GM13976 (cell line): ENCODE measurements at regions not wholly inside any gene's neighbourhood (a gene's known extent, or its start where the extent isn't known, plus 50 kb on each side); places are given as distances from the start of the nearest gene placed in this dataset.

ENCODE experiments used
- DNase-seq: peaks from one replicate; pipeline ENCODE4 v3.0.0; 2012; ENCODE audit warnings: low spot score
- in situ Hi-C: fragments of 300-500 bp; cut with MboI; formaldehyde crosslinking; loops from one replicate; pipeline ENCODE4 v1.12.0; 2022; ENCODE audit warnings: low sequenced_read_pairs, mixed read lengths, inconsistent platforms; ENCODE audit not compliant: unreplicated experiment
- TF ChIP-seq, protein P1 (sequence below): IDR thresholded peaks from 2 replicates; pipeline ENCODE4 v1.5.1; 2012; ENCODE audit warnings: borderline replicate concordance, mild to moderate bottlenecking; ENCODE audit not compliant: insufficient read depth; ENCODE audit errors: extremely low read depth, missing control alignments, control extremely low read depth

DNA sequence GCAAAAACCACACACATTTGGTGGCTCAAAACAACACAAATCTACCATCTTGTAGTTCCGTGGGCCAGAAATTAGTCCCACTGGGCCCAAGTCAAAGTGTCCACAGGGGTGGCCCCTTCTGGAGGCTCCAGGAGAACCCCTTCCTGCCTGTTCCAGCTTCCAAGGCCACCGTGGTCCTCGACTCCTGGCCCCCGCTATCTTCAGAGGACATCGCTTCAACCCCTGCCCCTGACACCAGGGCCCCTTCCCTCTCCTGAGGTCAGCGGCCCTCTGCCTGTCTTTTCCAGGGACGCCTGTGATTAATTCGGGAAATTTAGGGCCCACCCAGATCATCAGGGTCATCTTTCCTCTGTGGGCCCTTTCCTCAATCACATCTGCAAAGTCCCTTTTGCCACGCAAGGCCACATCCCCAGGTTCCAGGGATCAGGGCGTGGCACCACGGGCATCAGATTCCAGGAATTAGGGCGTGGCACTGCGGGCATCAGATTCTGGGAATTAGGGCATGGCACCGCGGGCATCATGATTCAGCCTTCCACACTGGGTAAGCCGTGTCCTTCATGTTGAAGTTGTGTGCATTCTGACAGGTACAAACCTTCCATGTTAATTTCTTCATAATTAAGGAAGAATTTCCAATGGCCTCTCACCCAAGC is 59.9 kb upstream of the SMOC2 start:
- TF ChIP-seq, protein P1, sequence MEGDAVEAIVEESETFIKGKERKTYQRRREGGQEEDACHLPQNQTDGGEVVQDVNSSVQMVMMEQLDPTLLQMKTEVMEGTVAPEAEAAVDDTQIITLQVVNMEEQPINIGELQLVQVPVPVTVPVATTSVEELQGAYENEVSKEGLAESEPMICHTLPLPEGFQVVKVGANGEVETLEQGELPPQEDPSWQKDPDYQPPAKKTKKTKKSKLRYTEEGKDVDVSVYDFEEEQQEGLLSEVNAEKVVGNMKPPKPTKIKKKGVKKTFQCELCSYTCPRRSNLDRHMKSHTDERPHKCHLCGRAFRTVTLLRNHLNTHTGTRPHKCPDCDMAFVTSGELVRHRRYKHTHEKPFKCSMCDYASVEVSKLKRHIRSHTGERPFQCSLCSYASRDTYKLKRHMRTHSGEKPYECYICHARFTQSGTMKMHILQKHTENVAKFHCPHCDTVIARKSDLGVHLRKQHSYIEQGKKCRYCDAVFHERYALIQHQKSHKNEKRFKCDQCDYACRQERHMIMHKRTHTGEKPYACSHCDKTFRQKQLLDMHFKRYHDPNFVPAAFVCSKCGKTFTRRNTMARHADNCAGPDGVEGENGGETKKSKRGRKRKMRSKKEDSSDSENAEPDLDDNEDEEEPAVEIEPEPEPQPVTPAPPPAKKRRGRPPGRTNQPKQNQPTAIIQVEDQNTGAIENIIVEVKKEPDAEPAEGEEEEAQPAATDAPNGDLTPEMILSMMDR: no peak
- DNase-seq: no peak
- in situ Hi-C loops: no loop called here

DNA sequence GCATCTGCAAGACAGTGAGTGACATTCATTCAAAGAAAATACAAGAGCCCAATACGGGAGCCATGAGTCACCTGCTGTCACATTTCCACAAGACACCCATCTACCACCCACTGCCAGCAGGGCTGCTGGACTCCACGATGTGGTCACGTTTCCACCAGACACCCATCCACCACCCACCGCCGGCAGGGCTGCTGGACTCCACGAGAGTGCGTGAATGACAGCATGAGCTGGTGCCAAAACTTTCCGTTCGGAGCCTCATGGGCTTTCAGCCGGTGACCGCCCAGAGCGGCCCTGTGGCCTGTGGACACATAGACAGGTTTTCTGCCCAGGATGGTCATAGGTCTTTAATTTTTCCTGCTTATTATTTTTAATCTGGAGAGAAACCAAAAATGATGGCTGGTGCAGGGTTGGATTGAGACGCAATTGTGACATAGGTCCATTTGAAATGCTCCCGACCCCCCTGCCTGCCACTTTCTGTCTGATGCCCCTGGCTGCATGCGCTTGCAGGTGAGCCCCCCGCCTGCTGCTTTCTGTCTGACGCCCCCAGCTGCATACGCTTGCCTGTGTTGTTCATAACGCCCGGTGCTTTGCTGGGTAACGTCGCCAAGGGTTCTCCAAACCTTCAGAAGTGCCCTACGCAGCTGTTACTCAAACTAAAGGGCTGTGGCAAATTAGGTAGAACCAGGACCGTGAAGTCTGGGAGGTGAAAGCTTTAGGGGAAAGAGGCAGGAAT is 59.1 kb upstream of the SMOC2 start:
- in situ Hi-C loops: no loop called here
- DNase-seq: no peak
- TF ChIP-seq, protein P1: no peak

DNA sequence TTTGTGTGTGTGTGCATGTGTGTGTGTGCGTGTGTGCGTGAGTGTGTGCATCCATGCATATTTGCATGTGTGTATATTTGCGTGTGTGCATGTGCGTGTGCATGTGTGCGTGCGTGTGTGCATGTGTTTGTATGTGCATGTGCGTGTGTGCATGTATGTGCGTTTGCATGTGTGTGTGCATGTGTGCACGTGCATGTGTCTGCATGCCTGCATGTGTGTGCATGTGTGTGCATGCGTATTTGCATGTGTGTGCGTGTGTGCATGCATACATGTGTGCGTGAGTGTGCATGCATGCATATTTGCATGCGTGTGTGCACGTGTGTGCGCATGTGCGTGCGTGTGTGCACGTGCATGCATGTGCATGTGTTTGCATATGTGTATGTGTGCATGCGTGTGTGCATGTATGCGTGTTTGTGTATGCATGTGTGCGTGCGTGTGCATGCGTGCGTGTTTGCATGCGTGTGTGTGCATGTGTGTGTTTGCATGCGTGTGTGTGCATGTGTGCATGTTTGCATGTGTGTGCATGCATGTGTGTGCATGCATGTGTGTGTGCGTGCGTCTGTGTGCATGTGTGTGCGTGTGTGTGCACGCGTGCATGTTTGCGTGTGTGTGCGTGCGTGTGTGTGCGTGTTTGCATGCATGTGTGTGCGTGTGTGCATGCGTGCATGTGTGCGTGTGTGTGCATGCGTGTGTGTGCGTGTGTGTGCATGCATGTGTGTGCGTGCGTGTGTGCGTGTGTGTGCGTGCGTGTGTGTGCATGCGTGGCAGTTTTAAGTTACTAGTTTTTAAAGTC is 57.7 kb upstream of the SMOC2 start:
- TF ChIP-seq, protein P1: no peak
- DNase-seq: no peak
- in situ Hi-C loops: no loop called here

DNA sequence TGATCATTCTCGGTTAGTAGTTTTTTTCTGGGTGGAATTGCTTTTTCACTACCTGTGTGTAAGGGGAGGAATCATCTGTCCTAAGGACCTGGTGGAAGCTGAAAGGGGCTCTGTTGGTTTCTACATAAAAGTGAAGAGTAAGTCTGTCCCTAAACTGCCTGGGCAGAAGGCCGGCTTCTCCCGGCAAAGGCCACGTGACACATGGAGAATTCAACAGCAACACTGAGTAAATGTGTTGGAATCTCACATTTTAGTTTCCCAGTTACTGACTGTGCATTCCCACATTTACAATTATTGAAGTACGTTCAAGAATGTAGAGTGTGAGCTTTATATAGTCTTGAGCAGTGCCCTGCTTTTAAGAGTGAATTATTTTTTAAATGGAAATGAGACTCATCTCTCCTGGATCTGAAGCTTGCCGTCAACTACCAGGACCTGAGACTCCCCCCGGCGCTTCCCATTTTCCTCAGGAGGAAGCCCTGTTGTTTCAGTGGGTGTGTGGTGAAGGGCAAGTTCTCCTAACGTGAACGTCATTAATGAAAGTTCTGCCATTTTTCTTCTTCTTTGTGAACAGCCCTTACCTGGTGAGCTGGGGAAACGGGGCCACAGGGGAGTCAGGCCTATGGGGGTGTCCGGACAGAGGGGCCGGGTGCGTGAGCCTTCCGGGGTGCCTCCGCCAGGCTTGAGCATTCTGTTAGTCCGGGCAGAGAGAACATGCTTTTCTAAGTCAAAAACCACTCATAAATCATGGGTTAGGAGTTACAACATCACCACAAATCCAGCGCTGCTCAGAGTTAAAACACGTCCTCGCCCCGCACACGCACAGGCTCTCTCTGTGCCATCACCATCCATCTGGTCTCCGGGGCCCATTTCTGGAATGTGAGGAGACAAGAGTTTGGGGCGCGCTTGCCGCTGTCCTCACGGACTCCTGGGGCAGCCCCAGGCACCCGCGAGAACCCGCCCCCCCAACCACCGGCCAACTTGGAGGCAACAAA is 56.6 kb upstream of the SMOC2 start:
- TF ChIP-seq, protein P1: no peak
- DNase-seq: no peak
- in situ Hi-C loops: no loop called here

DNA sequence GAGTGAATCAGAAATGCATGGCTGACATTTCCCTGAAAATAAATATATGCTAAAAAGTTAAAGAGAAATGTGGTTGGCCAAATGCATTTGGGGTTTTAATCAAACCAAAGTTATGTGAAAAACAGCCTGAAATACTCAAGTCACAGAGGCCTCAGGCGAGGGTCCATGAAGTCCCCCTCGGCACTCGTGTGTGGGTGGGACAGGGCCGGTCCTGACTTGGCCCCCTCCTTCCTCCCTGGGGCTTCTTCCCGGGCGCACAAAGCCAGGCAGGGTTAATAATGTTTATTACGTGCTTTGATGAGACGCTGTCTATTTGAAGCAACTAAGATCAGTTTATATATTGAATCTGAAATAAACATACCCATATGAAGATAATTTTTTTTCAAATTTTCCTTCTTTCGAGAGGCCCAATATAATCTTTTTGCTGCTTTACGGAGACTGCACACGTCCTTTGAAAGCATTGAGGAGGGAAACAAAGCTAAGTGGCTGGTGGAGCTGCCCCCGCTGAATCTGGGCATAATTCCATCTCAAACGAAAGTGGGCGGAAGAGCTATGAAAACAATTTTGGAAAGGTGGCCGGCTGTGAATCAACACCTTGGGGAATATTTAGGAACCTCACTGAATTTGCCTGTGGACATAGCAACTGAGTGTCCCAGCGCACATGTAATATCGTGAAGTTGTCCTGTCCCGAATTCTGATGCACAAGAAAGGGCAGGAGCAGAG is 55.8 kb upstream of the SMOC2 start:
- DNase-seq: no peak
- TF ChIP-seq, protein P1: no peak
- in situ Hi-C loops: no loop called here
